ENCODE measurements at regions not wholly inside any gene's neighbourhood (a gene's known extent, or its start where the extent isn't known, plus 50 kb on each side); places are given as distances from the start of the nearest gene placed in this dataset.

DNA sequence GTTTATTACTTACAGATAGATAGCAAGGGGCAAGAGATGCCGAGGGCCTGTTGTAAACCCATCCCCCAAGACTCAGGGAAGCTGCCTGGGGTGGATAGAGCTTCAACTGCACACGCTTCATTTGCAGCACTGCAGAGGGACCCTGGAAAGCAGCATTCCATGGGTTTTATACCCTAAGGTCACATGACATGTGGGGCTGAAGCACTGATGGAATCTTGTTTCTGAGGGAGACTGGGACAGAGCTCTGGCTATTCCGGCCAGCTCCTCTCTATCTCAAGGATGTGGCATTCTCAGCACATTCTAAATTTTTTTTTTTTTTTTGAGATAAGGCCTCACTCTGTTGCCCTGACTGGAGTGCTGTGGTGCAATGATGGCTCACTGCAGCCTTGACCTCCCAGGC lies 300.1 kb downstream of the MYCN start:
- TF ChIP-seq, protein P1, sequence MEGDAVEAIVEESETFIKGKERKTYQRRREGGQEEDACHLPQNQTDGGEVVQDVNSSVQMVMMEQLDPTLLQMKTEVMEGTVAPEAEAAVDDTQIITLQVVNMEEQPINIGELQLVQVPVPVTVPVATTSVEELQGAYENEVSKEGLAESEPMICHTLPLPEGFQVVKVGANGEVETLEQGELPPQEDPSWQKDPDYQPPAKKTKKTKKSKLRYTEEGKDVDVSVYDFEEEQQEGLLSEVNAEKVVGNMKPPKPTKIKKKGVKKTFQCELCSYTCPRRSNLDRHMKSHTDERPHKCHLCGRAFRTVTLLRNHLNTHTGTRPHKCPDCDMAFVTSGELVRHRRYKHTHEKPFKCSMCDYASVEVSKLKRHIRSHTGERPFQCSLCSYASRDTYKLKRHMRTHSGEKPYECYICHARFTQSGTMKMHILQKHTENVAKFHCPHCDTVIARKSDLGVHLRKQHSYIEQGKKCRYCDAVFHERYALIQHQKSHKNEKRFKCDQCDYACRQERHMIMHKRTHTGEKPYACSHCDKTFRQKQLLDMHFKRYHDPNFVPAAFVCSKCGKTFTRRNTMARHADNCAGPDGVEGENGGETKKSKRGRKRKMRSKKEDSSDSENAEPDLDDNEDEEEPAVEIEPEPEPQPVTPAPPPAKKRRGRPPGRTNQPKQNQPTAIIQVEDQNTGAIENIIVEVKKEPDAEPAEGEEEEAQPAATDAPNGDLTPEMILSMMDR (IDR thresholded peaks at IDR 0.05; ENCODE audit: insufficient read depth, low read length, poor library complexity, severe bottlenecking): no peak
- TF ChIP-seq EZH2phosphoT487 (conservative IDR thresholded peaks at IDR 0.05; ENCODE audit: low read length): no peak
